Small intestine (tissue), 7 donors: ENCODE measurements at regions not wholly inside any gene's neighbourhood (a gene's known extent, or its start where the extent isn't known, plus 50 kb on each side); places are given as distances from the start of the nearest gene placed in this dataset.

Source experiments
- DNase-seq, 2 donors: peaks; one replicate each; pipeline versions ENCODE4 v3.0.0 to v3.0.0-alpha.2; 2013
- FAIRE-seq: peaks from 2 replicates; lab custom pipeline; 2012; peaks lifted over from hg19 to GRCh38; lab: Jason Lieb, UNC
- H3K27ac ChIP-seq, 3 donors: one replicate each; pipeline ENCODE4 v1.5.1; 2013; ENCODE audit warnings: low read length in 2 of 3, mild to moderate bottlenecking in 2 of 3, control low read depth in 1 of 3, inconsistent platforms in 1 of 3, low read depth in 1 of 3, moderate library complexity in 1 of 3
- H3K27me3 ChIP-seq, 3 donors: one replicate each; pipeline ENCODE4 v1.6.1; 2013; ENCODE audit warnings: low read length in 3 of 3, inconsistent platforms in 1 of 3; ENCODE audit not compliant: control insufficient read depth in 3 of 3, insufficient read depth in 3 of 3
- H3K36me3 ChIP-seq, 3 donors: one replicate each; pipeline ENCODE4 v1.6.1; 2013; ENCODE audit warnings: low read length in 3 of 3, inconsistent platforms in 1 of 3, low read depth in 1 of 3, mild to moderate bottlenecking in 1 of 3, moderate library complexity in 1 of 3; ENCODE audit not compliant: control insufficient read depth in 3 of 3, insufficient read depth in 2 of 3
- H3K4me1 ChIP-seq, 3 donors: one replicate each; pipeline ENCODE4 v1.6.1; 2013; ENCODE audit warnings: low read length in 2 of 3, inconsistent platforms in 1 of 3, low read depth in 1 of 3, mild to moderate bottlenecking in 1 of 3, moderate library complexity in 1 of 3; ENCODE audit not compliant: control insufficient read depth in 3 of 3, insufficient read depth in 2 of 3
- H3K4me3 ChIP-seq, 3 donors: one replicate each; pipeline ENCODE4 v1.5.1; 2013; ENCODE audit warnings: low read length in 3 of 3, control low read depth in 1 of 3, inconsistent platforms in 1 of 3, low read depth in 1 of 3, mild to moderate bottlenecking in 1 of 3, moderate library complexity in 1 of 3
- H3K9me3 ChIP-seq, 2 donors: one replicate each; pipeline ENCODE4 v1.6.1; 2013; ENCODE audit warnings: low read depth in 1 of 2, low read length in 1 of 2; ENCODE audit not compliant: control insufficient read depth in 2 of 2, insufficient read depth in 1 of 2
- WGBS, 3 donors: extraction: QIAGEN DNeasy Blood & Tissue Kit; methylation state at CpG; one replicate each; pipeline ENCODE4 v1.1.7; 2013; 5-methylcytosine and 5-hydroxymethylcytosine counted together
- donor health status: healthy with polysubstance abuse.
- donor health status: control.
- donor health status: control.
- donor health status: Bipolar disorder and iron deficiency.
- donor health status: healthy.

GRCh38 chr11:33582636-33583325 is 117.8 kb downstream of the C11orf91 start:
- Histone ChIP-seq H3K27me3 (peaks cover 0 to 3% (median 0%) of the 10 kb centered on the region in 3 donors), H3K4me1 (no peaks in the 10 kb centered on the region), H3K27ac (no peak overlapping the region), H3K36me3 (no peaks in the 10 kb centered on the region), H3K4me3 (no peak overlapping the region), H3K9me3 (no peaks in the 10 kb centered on the region)
- no peak for DNase-seq
- FAIRE-seq = no peak
- WGBS, 3 donors = 70 to 76% (median 72%) methylated on average over 4 of the region's 4 CpGs

GRCh38 chr11:33579101-33579500 is 121.5 kb downstream of the C11orf91 start:
- Histone ChIP-seq H3K4me3 (no peak overlapping the region), H3K9me3 (no peaks in the 10 kb centered on the region), H3K36me3 (no peaks in the 10 kb centered on the region), H3K27me3 (peaks cover 0 to 3% (median 0%) of the 10 kb centered on the region in 3 donors), H3K4me1 (no peaks in the 10 kb centered on the region), H3K27ac (no peak overlapping the region)
- no peak for DNase-seq
- no peak for FAIRE-seq
- WGBS, 3 donors = 95 to 97% (median 95%) methylated on average over 4 of the region's 4 CpGs

- Histone ChIP-seq H3K27me3 (peaks cover 0 to 3% (median 0%) of the 10 kb centered on the region in 3 donors), H3K9me3 (no peaks in the 10 kb centered on the region), H3K4me1 (no peaks in the 10 kb centered on the region), H3K36me3 (no peaks in the 10 kb centered on the region), H3K27ac (no peak overlapping the region), H3K4me3 (no peak overlapping the region)
- DNase-seq (no peak), FAIRE-seq (no peak)
- WGBS, 3 donors = 91 to 94% (median 92%) methylated on average over 6 of the region's 6 CpGs
These were observed 123.4 kb downstream of the C11orf91 start for GRCh38 chr11:33577204-33577603.

GRCh38 chr11:33575311-33575710 is 125.3 kb downstream of the C11orf91 start:
- H3K4me3 ChIP-seq = no peak overlapping the region
- no peaks in the 10 kb centered on the region for H3K27me3 ChIP-seq
- H3K36me3 ChIP-seq = no peaks in the 10 kb centered on the region
- 51 to 67% (median 51%) methylated on average over 5 of the region's 5 CpGs for WGBS, 3 donors
- H3K4me1 ChIP-seq = no peaks in the 10 kb centered on the region
- H3K27ac ChIP-seq = no peak overlapping the region
- H3K9me3 ChIP-seq = no peaks in the 10 kb centered on the region
- DNase-seq = no peak
- no peak for FAIRE-seq

- Histone ChIP-seq H3K4me1 (no peaks in the 10 kb centered on the region), H3K9me3 (no peaks in the 10 kb centered on the region), H3K36me3 (no peaks in the 10 kb centered on the region), H3K27ac (no peak overlapping the region), H3K4me3 (no peak overlapping the region), H3K27me3 (no peaks in the 10 kb centered on the region)
- 83 to 89% (median 87%) methylated on average over 7 of the region's 7 CpGs for WGBS, 3 donors
- FAIRE-seq = no peak
- DNase-seq = no peak
These were observed 126.3 kb downstream of the C11orf91 start for GRCh38 chr11:33574331-33574730.

GRCh38 chr11:33569333-33569732 is 131.3 kb downstream of the C11orf91 start:
- no peak overlapping the region for H3K4me3 ChIP-seq
- H3K27me3 ChIP-seq = peaks cover 0 to 2% (median 0%) of the 10 kb centered on the region in 3 donors
- H3K9me3 ChIP-seq = no peaks in the 10 kb centered on the region
- WGBS, 3 donors = 76 to 84% (median 78%) methylated on average over 4 of the region's 4 CpGs
- no peaks in the 10 kb centered on the region for H3K36me3 ChIP-seq
- no peaks in the 10 kb centered on the region for H3K4me1 ChIP-seq
- FAIRE-seq = no peak
- no peak overlapping the region for H3K27ac ChIP-seq
- DNase-seq = no peak

- DNase-seq = no peak
- FAIRE-seq = no peak
- no peak overlapping the region for H3K4me3 ChIP-seq
- WGBS, 3 donors = 87 to 100% (median 95%) methylated on average over 1 of the region's 1 CpG
- no peak overlapping the region for H3K27ac ChIP-seq
- H3K27me3 ChIP-seq = peaks cover 0 to 2% (median 0%) of the 10 kb centered on the region in 3 donors
- no peaks in the 10 kb centered on the region for H3K9me3 ChIP-seq
- H3K36me3 ChIP-seq = no peaks in the 10 kb centered on the region
- no peaks in the 10 kb centered on the region for H3K4me1 ChIP-seq
These were observed 133.6 kb downstream of the C11orf91 start for GRCh38 chr11:33567004-33567403.

- Histone ChIP-seq H3K27ac (no peak overlapping the region), H3K4me1 (no peaks in the 10 kb centered on the region), H3K4me3 (no peak overlapping the region), H3K9me3 (no peaks in the 10 kb centered on the region), H3K36me3 (no peaks in the 10 kb centered on the region), H3K27me3 (peaks cover 0 to 2% (median 0%) of the 10 kb centered on the region in 3 donors)
- FAIRE-seq (no peak), DNase-seq (no peak)
- 73 to 78% (median 78%) methylated on average over 7 of the region's 7 CpGs for WGBS, 3 donors
These were observed 135.7 kb downstream of the C11orf91 start for GRCh38 chr11:33564856-33565453.
